Activated CD8-positive, alpha-beta memory T cell treated with anti-CD3 and anti-CD28 coated beads for 36 hours (primary cell): ENCODE measurements at regions not wholly inside any gene's neighbourhood (a gene's known extent, or its start where the extent isn't known, plus 50 kb on each side); places are given as distances from the start of the nearest gene placed in this dataset.

Source experiments
- CTCF ChIA-PET: fragments of 350-600 bp; sonication (Branson Sonifier 250); formaldehyde crosslinking; loops from one replicate; lab custom pipeline; 2021; ENCODE audit warnings: antibody characterized with exemption; lab: Charles Lee
- POLR2A ChIA-PET: fragments of 350-600 bp; sonication (Branson Sonifier 250); formaldehyde crosslinking; loops from one replicate; lab custom pipeline; 2021; ENCODE audit warnings: antibody characterized with exemption; lab: Charles Lee

DNA sequence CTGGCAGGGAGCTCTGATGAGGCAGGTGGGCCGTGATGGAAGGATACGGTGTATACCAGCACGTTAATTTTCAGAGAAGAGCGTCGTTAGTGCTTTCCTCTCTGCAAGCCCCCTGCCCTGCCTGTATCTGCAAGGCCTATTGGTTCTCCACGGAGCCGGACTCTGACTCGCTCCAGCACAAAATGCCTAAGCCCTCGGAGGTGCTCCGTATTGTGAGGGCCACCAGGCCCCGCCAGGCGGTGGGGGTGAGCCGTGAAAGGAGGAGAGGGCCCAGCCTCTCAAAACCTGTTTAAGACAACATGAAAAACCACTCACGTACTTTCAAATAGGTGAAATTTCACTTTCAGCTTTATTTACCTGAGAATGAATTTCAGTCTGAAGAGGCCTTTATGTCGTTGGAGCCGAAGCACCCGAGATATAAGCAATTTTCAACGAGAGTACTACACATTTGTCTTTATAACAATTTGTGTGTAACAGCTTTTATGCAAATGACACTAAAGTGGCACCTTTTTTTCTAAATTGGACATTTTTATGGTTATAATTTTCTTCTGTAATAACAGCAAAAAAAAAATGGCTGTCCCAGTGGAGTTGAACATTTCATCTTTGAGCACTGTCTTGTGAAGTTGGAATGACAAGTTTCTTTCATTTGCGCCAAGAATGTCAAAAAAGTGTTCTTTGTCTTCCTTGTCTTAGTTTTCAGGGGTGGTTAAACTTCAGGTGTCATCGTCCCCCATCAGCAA lies 749.5 kb downstream of the VRK1 start:
- ChIA-PET CTCF (no interaction called here), POLR2A (no interaction called here)

- POLR2A ChIA-PET, result no interaction called here
- CTCF ChIA-PET, result interaction anchor here (0.7 kb wide), 1 partner anchor 15 kb away, joined by 3 read pairs; no protein-coding TSS in a partner anchor
Measured at GRCh38 chr14:97550463-97550862, 753.3 kb downstream of the VRK1 start.

DNA sequence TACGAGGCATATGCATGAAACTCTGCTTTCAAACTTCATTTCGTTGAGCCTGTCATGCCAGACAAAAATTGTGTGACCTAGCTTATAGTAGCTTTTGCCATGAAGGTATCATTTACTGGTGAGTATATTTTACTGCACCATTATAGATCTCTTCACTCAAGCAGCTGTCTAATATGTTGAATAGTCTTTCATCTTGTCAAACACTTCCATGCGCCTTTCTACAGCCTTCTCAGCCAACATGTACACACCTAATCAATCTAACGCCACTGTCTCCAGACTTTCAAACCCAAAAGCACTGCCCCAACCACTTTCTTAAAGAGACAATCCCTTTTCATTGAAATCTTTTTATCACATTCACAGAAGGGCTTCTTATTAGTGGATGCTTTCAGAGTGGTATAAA lies 757.4 kb downstream of the VRK1 start:
- ChIA-PET POLR2A (no interaction called here), CTCF (no interaction called here)

DNA sequence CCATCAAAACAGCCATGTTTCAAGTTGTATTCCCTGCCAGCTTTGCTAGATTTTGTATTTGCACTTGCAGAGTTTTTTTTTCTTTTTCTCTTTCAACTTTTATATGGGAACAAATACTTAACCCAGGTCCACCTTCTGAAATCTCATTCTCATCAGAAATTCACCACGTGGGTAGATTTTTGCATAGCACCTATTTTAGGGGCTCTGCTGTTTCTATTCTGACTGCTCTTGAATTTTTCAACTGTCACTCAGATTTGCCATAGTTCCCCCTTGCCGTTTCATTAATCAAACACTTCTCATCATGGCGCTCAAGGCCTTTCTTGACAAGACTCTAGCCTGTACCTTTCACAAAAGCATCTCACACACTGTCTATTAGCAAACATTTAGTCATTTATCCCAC lies 767.2 kb downstream of the VRK1 start:
- ChIA-PET POLR2A (no interaction called here), CTCF (no interaction called here)

GRCh38 chr14:97571201-97571600 lies 774.0 kb downstream of the VRK1 start:
- CTCF ChIA-PET, result no interaction called here
- POLR2A ChIA-PET, result no interaction called here

- POLR2A ChIA-PET, result no interaction called here
- CTCF ChIA-PET, result no interaction called here
Measured at GRCh38 chr14:97571866-97572555, 774.8 kb downstream of the VRK1 start.

- CTCF ChIA-PET, result interaction anchor here (0.5 kb wide), 1 partner anchor 32 kb away, joined by 6 read pairs; no protein-coding TSS in a partner anchor
- POLR2A ChIA-PET, result no interaction called here
Measured at GRCh38 chr14:97572583-97573458, 775.6 kb downstream of the VRK1 start.

DNA sequence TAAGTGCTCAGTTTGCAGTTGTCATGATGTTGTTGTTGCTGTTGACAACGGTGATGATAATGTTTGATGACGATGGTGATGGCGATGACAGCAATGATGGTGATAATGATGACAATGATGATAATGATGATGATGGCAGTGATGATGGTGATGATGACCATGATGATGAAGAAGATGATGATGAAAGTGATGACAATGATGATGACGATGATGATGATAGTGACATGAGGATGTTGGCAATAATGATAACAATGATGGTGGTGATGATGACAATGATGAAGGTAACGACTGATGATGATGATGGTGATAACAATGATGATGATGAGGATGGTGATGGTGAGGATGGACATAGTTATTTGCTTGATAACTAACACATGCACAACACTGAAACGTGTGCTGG lies 778.5 kb downstream of the VRK1 start:
- ChIA-PET CTCF (no interaction called here), POLR2A (no interaction called here)

DNA sequence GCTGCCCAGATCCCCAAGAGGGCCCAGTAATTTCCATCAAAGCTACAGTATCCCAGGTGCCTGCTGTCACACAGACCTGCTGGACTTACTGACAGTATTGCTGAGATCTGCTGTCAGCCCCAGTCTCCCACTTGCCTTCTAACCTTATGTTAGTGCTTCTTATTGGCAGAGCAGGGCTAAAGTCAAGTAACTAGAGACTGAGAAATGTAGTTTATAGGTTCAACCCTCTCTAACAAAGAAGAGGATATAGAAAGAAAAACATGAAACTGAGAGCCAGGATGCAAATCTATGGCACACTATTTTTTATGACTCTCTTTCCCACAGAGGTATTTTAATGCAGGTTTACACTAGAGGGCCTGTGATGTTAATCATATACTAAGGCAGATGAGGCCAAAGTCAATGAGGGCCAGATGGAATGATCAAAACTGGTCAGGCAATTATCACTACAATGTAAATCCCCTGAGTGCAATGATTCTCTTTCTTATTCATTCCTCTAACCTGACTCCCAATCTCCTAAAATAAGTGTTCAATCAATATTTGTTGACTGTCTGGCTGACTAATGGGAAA lies 781.9 kb downstream of the VRK1 start:
- CTCF ChIA-PET, result interaction anchor here (0.6 kb wide), 1 partner anchor 41 kb away, joined by 4 read pairs; no protein-coding TSS in a partner anchor
- POLR2A ChIA-PET, result no interaction called here

DNA sequence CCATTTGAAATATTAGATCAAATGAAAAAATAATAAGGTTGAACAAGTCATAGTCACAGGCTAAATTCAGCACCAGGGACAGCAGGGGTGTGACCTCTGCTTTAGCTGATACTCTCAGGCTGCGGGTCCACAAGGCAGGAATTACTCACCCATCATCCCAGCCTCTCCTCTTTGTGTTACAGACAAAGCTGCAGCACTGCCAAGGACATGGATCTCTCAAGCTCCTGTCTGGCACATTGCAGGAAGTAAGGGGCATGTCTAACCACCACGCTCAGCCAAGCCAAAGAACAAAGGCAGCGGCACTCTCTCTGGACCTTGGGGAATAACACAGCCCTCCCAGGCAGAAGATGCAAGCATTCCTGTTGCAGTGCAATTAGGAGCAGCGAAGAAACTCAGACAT lies 783.8 kb downstream of the VRK1 start:
- ChIA-PET CTCF (no interaction called here), POLR2A (no interaction called here)

- ChIA-PET POLR2A (no interaction called here), CTCF (no interaction called here)
Measured at GRCh38 chr14:97582022-97582421, 784.8 kb downstream of the VRK1 start.

DNA sequence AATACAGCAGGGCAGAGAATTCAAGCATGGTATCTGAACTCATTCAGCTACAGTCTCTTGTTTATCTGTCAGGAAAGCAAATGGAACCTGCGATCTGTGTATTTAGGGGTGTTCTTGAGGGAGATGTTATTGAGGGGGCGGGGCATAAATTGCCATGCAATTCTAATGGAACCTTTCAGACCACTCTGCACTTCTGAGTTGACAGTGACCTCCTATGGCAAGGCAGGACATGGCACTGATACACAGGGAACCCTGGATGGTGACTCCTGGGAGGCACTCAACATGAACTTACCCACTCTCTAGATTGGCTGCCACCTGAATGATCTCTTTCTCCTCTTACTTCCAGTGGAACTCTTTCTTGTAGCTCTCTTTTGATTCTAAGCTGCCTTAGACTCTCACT lies 787.3 kb downstream of the VRK1 start:
- ChIA-PET POLR2A (no interaction called here), CTCF (no interaction called here)

GRCh38 chr14:97592341-97592980 lies 795.3 kb downstream of the VRK1 start:
- ChIA-PET POLR2A (no interaction called here), CTCF (no interaction called here)

- ChIA-PET POLR2A (no interaction called here), CTCF (no interaction called here)
Measured at GRCh38 chr14:97594306-97594705, 797.1 kb downstream of the VRK1 start.

DNA sequence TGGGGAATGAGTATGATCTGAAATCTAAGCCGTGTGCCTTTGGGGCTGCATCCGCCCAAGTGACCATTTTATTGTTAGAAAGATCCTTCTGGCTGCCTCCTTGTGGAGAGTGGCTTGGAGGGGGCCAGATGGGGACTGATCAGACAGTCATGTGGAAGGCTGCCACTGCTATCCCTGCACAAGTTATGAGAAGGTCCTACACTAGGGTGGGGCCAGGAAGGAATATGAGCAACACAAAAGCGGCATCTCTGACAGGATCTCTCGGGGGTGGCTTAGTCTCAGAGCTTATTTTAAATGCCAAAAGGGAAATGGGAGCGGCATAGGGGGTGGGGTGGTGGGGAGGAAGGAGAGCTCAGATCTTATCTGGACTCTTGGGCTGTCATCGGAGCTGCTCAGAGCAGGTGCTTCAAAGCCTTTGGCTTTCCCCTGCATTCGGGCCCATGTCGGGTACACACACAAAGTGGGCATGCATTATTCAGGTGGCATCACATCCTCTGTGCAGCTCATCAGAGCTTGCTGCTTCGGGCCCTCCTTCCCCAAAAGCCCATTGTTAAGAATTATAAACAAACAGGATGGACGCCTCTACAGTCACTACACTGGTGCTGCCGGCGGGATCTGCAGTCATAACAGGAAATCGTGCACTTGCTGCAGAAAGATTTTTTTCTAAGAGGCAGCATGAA lies 805.4 kb downstream of the VRK1 start:
- POLR2A ChIA-PET, result interaction anchor here (0.9 kb wide), 1 partner anchor 296 kb away, joined by 3 read pairs; no protein-coding TSS in a partner anchor
- CTCF ChIA-PET, result interaction anchor here (0.7 kb wide), 1 partner anchor 702 kb away, joined by 3 read pairs; no protein-coding TSS in a partner anchor

- ChIA-PET POLR2A (interaction anchor here (0.9 kb wide), 1 partner anchor 297 kb away, joined by 3 read pairs; no protein-coding TSS in a partner anchor), CTCF (no interaction called here)
Measured at GRCh38 chr14:97603201-97603600, 806.0 kb downstream of the VRK1 start.

GRCh38 chr14:97604731-97605130 lies 807.5 kb downstream of the VRK1 start:
- CTCF ChIA-PET, result interaction anchor here (0.7 kb wide), 3 partner anchors 32 to 549 kb away, joined by 3 to 6 read pairs (median 3); no protein-coding TSS in a partner anchor
- POLR2A ChIA-PET, result no interaction called here

- POLR2A ChIA-PET, result no interaction called here
- CTCF ChIA-PET, result no interaction called here
Measured at GRCh38 chr14:97618401-97618800, 821.2 kb downstream of the VRK1 start.
